GM21515 (cell line): ENCODE measurements at regions not wholly inside any gene's neighbourhood (a gene's known extent, or its start where the extent isn't known, plus 50 kb on each side); places are given as distances from the start of the nearest gene placed in this dataset.

ENCODE experiments used
- ATAC-seq: cut with Tn5 transposase; IDR thresholded peaks from one replicate; pipeline ENCODE4 v1.9.1; 2021; ENCODE audit not compliant: unreplicated experiment

- no peak for ATAC-seq
Measured at GRCh38 chr3:72569754-72570440, 278.3 kb downstream of the SHQ1 start.

- no peak for ATAC-seq
Measured at GRCh38 chr3:72568083-72568482, 280.2 kb downstream of the SHQ1 start.

- ATAC-seq, result no peak
Measured at GRCh38 chr3:72567474-72567873, 280.8 kb downstream of the SHQ1 start.

GRCh38 chr3:72565593-72565992 is 282.7 kb downstream of the SHQ1 start:
- no peak for ATAC-seq

- no peak for ATAC-seq
Measured at GRCh38 chr3:72563690-72564370, 284.4 kb downstream of the SHQ1 start.

GRCh38 chr3:72560846-72561675 is 287.2 kb downstream of the SHQ1 start:
- no peak for ATAC-seq

- ATAC-seq, result no peak
Measured at GRCh38 chr3:72559385-72559784, 288.9 kb downstream of the SHQ1 start.

GRCh38 chr3:72558001-72558400 is 290.2 kb downstream of the SHQ1 start:
- ATAC-seq, result no peak

GRCh38 chr3:72555714-72556113 is 292.5 kb downstream of the SHQ1 start:
- ATAC-seq, result no peak

GRCh38 chr3:72554689-72555088 is 293.6 kb downstream of the SHQ1 start:
- no peak for ATAC-seq

- no peak for ATAC-seq
Measured at GRCh38 chr3:72553298-72553697, 294.9 kb downstream of the SHQ1 start.

- ATAC-seq, result no peak
Measured at GRCh38 chr3:72550582-72551262, 297.5 kb downstream of the SHQ1 start.

GRCh38 chr3:72549761-72550581 is 298.3 kb downstream of the SHQ1 start:
- ATAC-seq, result no peak

GRCh38 chr3:72548981-72549380 is 299.3 kb downstream of the SHQ1 start:
- no peak for ATAC-seq

GRCh38 chr3:72548461-72548860 is 299.8 kb downstream of the SHQ1 start:
- no peak for ATAC-seq

GRCh38 chr3:72547183-72547582 is 301.1 kb downstream of the SHQ1 start:
- no peak for ATAC-seq

- ATAC-seq, result no peak
Measured at GRCh38 chr3:72544239-72544638, 304.0 kb downstream of the SHQ1 start.

GRCh38 chr3:72543246-72543645 is 305.0 kb downstream of the SHQ1 start:
- no peak for ATAC-seq

GRCh38 chr3:72542781-72543180 is 305.5 kb downstream of the SHQ1 start:
- ATAC-seq, result no peak

- no peak for ATAC-seq
Measured at GRCh38 chr3:72539856-72540255, 308.4 kb downstream of the SHQ1 start.
